GM18511 (cell line): ENCODE measurements at regions not wholly inside any gene's neighbourhood (a gene's known extent, or its start where the extent isn't known, plus 50 kb on each side); places are given as distances from the start of the nearest gene placed in this dataset.

Experiments
- ATAC-seq: cut with Tn5 transposase; IDR thresholded peaks from one replicate; pipeline ENCODE4 v1.9.1; 2021; ENCODE audit warnings: mild to moderate bottlenecking, moderate library complexity; ENCODE audit not compliant: unreplicated experiment

DNA sequence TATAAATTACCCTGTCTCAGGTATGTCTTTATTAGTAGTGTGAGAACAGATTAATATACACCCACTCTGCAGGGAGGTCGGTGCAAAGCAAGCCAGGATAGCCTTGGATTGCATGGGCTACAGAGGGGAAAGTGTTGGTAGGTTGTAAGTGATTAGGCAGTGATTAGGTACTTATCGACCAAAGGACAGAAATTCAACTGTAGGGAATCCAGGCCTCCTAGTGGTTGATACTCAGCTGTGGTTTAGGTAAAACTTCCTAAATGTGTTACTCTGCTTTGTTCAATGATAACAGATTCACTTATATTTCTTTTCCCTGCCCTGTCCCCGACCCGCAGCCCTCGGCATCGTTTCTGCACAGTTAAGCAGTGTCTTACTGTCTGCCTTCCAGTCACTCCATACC lies 444.0 kb downstream of the FIGN start:
- no peak for ATAC-seq

DNA sequence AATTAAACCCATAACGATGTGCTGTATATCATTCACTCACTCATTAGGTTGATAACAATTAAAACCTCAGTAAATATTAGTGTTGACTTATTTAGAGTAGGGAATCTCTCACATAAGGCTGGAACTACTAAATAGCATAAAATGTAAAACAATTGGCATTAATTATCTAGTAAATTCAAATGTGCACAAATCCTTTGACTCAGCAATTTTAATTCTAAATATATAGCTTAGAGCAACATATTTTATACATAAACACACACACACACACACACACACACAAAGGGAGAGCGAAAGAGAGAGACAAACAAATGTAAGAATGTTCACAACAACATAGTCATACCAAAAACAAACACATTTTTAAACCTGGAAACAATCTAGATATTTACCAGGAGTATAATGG lies 443.1 kb upstream of the KCNH7 start:
- no peak for ATAC-seq

- ATAC-seq = no peak
Measured at GRCh38 chr2:163269374-163270021, 430.9 kb upstream of the KCNH7 start.

GRCh38 chr2:163266772-163267171 lies 428.2 kb upstream of the KCNH7 start:
- no peak for ATAC-seq

DNA sequence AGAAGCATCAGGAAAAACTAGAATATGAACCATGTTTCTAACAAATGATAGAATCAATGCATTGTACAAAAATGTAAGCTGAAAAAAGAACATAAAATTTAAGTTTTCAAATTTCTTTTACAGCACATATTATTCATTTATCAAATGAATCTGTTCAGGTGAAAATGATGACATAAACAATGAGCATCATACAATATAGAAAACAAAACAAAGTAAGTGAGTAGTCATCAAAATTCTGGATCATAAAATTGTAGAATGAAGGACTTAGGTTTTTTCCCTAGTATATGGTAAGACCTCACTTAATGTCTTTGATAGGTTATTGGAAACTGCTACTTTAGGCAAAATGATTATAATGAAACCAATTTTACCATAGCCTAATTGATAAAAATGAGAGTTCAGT lies 427.0 kb upstream of the KCNH7 start:
- no peak for ATAC-seq

DNA sequence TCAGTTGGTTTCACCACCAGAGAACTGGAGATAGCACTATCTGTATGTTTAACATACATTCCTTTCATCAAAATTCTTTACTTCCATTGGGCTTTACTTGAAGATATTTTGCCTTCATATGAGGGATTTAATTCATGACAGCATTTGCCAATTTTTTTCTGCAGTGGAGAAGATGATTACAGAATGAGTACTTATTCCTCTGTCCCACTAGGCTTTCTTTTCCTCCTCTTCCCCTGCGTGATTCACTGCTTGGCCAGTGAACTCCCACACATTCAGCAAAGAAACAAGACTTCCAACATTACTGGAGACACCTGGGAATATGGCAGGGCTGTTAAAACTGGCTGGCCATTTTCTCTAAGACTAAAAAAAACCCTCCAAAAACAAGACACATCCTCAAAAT lies 425.8 kb upstream of the KCNH7 start:
- no peak for ATAC-seq

- no peak for ATAC-seq
Measured at GRCh38 chr2:163259489-163259888, 420.9 kb upstream of the KCNH7 start.

DNA sequence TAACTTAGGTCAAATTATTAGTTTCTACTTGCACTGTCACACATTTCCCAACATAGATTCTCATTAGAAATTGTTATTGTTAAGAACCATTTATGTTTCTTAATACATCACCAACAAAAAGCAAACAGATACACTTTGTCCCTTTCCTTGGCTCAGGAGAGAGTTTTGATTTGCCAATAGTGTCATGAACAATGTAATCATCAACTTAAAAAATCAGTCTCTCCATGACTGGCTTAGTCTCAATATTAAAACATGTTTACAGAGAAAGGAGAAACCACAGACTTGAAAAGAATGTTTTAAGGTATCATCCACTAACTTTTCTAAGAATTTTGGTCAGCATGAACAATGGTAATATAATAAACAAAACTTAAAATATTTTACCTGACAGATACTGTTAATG lies 416.5 kb upstream of the KCNH7 start:
- no peak for ATAC-seq

DNA sequence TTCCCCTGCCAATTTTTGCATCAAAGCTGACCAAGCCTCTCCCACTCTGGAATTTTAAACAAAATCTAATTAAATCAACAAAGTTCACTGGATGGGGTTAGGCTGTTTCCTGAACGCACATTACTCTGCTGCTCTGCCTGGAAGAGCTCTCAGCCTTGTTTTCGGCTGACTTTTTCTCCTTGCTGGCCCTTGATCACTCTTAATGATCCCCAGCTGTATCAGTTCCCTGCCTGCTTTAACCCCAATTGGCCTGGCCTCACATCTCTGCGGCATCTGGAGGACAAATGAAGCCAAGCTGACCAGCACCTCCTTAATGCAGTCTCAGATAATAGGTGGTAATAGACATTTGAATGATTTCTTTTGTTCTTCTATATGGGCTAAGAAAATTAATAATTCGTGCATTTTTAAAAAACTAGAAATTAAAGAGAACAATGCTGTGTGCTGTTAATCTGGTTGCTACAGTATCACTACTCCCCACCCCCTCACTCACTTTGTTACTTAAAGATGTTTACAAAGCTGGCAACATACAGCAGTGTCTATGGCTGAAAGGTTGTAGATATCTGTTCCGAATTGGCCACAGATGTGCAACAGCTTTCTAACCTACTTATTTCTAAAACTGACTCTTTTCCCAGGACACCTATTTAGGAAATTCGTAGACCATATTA lies 415.2 kb upstream of the KCNH7 start:
- no peak for ATAC-seq

DNA sequence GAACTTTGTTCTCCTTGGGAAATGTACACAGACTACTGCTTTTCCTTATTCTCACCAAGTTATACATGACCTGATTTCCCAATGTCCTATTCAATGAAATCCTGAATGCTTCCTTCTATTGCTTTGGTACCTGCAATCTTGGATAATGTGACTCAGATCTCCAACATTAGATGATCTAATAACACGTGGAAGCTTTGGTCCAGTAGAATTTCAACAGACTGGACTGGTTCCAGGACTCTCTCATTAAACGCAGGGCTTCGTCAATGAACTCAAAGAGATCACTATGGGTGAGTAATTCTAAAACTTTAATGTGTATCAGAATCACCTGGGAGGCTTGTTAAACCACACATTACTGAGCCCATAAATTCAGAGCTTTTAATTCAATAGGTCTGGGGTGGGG lies 413.6 kb upstream of the KCNH7 start:
- ATAC-seq = no peak

DNA sequence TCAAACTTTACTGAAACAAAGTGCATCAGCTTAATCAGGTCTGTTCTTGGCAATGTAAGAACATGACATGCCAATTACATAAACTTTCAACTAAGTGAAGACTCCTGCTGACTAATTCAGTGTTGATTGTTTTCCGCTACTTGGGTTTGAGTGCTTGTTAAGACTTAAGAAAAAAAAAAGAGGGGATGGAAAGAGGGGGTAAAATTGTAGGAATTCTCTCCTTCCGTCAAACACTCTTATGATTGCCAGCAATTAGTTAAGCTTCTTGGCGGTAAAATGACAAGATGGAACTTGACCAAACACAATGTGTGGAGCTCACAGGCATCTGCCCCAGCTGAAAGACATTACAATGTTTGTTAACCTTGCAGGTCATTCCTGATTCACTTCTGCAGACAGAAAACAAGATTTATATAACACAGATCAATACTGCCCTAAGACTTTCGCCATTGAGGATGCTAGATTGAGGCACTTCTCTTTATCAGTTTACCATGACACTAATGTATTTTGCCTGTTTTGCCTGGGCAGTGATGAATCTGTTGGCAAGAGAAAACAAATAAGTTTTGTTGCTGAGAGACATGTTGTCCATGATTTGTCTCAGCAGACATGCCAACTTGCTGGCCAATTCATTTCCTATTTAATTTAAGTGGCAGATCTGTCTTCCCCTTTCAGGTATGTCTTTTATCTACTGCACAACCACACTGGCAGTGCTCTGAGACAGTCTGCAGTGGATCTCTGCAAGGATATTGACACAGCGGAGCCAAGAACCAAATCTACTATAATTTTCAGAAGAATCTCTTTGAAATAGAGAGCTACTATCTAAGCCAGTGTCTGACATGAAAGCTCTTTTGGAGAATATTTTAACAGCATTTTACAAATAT lies 410.0 kb upstream of the KCNH7 start:
- ATAC-seq = no peak

DNA sequence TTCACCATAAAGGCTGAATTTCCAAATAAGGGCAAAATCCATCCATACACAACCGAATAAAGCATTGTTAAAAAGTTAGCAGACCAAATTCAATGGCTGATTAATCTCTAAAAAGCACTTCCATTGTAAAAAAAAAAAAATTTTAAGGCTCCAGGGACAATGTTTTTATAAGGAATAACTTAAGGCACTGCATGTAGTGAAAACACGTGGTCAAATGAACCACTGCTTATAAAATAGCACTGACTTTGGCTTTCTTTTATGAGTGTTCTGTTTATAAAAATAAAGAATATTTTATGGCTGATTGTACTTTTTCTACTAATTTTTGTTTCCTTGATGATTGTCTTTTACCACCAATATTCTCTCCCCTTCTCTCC lies 409.3 kb upstream of the KCNH7 start:
- ATAC-seq = no peak

- no peak for ATAC-seq
Measured at GRCh38 chr2:163247156-163247846, 408.7 kb upstream of the KCNH7 start.

DNA sequence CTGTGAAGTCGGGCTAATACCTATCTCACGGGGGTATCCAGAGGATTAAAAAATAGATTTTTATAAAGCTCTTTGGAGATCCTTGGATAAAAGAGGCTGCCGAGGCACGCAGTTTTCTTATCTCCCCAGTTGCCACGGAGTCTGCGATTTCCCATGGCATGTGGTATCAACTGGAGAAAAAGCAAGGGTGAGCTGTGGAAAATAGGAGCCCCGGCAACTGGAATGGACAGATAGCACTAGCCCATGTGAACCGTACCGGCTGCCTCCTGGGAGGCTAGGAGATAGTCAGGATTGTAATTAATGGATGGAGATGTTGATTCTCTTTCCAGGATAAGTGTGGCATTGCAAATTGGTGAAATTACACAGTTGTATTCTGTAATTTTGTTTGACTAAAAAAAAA lies 407.6 kb upstream of the KCNH7 start:
- no peak for ATAC-seq

DNA sequence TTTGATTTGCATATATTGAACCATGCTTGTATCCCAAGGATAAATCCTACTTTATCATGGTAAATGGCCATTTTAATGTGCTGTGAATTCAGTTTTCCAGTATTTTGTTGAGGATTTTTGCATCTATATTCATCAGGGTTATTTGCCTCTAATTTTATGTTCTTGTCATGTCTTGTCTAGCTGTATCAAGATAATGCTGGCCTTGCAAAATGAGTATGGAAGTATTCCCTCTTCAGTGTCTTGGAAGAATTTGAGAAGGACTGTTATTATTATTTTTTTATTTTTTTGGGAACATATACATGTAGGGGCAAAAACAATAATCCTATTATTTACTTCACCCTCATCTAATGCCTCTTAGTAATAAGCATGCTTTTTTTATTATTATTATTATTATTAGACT lies 398.0 kb upstream of the KCNH7 start:
- no peak for ATAC-seq

GRCh38 chr2:163231666-163232065 lies 393.1 kb upstream of the KCNH7 start:
- ATAC-seq = no peak

GRCh38 chr2:163213661-163214081 lies 375.1 kb upstream of the KCNH7 start:
- peak; percentile 49 for ATAC-seq

- no peak for ATAC-seq
Measured at GRCh38 chr2:163210430-163210918, 371.9 kb upstream of the KCNH7 start.

DNA sequence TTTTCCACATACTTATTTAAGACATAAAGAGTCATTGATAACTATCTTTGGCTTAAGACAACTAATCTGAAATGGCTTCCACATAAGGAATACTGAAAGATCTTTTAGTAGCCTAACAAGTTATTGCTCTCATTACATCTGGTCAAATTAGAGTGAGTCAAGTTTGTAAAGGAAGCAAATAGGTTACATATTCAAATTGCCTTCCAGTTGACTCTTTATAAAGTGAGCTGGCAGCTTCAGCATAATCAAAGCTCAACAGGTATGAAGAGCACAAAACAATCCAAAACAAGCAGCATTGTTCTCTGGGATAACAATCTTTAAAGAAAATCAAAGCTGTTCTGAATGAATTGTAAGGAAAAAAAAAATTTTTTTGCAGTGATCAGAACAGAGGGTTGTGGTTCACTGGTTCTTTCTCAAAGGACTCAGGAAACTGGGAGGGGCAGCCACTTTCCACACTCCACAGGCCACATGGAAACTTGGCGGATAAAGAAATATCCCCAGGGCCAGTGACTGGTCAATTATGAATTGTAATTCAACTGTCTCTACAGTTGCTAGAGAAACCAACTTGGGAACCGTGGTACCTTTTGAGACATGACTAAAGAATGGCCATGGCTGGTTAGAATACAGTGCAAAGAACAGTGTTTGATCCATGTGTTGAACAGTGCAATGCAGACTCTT lies 369.3 kb upstream of the KCNH7 start:
- ATAC-seq = no peak

DNA sequence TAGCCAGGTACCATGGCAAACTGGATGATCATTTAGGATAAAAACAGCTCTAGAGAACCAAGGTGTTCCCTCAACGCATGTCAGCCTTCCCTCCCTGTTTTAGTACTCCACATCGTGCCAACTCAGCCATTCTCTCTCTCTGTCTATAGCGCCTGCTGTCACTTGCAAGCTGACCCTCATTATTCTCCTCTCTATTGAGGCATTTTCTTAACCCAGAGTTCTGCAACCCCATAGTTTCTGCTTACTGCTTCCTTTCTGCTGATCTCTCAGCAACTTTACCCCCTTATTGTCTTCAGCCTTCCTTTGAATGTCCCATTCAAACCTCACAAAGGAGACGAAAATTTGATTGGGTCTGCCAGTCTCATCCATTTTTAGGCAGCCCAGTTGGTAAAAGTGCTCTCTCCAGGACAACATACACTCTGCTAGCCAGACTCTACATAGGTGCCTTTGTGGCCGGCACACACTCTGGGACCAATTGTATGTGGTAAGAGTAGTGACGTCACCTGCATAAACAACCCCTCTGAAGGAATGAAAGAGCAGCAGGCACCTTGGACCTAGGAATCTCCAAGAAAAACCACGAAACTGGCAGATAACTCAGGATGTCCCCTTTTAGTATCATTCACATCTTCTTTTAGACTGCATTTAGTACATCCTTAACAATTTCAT lies 367.2 kb upstream of the KCNH7 start:
- ATAC-seq = no peak
